Mesodermal cell (in vitro differentiated cells): ENCODE measurements at regions not wholly inside any gene's neighbourhood (a gene's known extent, or its start where the extent isn't known, plus 50 kb on each side); places are given as distances from the start of the nearest gene placed in this dataset.

Source experiments
- H3K27ac ChIP-seq: 2 replicates; pipeline ENCODE4 v1.7.0; 2013; ENCODE audit warnings: mild to moderate bottlenecking, low read depth, low read length, moderate library complexity; ENCODE audit not compliant: severe bottlenecking
- H3K36me3 ChIP-seq: 2 replicates; pipeline ENCODE4 v1.7.1; 2013; ENCODE audit warnings: mild to moderate bottlenecking, low read length, moderate library complexity; ENCODE audit not compliant: control insufficient read depth, insufficient read depth
- H3K4me1 ChIP-seq: one replicate; pipeline ENCODE4 v1.7.1; 2013; ENCODE audit warnings: mild to moderate bottlenecking, low read length; ENCODE audit not compliant: insufficient read depth, control insufficient read depth, poor library complexity, severe bottlenecking
- H3K4me3 ChIP-seq: 2 replicates; pipeline ENCODE4 v1.7.0; 2013; ENCODE audit warnings: low read length, control low read depth, mild to moderate bottlenecking; ENCODE audit not compliant: insufficient read depth, poor library complexity, severe bottlenecking; ENCODE audit errors: extremely low read depth
- H3K9me3 ChIP-seq: 2 replicates; pipeline ENCODE4 v1.7.1; 2013; ENCODE audit warnings: mild to moderate bottlenecking, low read length, moderate library complexity; ENCODE audit not compliant: control insufficient read depth
- WGBS, 2 experiments: methylation state at CpG; one replicate each; pipeline ENCODE4 v1.1.5; 2013; ENCODE audit warnings: missing lambda C conversion rate in 2 of 2; ENCODE audit not compliant: insufficient coverage in 2 of 2; 5-methylcytosine and 5-hydroxymethylcytosine counted together

GRCh38 chr2:149988361-149988760, 400.8 kb upstream of the MMADHC start:
- no peak overlapping the region for H3K4me3 ChIP-seq
- 100% methylated on average over 2 to 3 of the region's 4 CpGs for WGBS, 2 experiments
- peaks cover 12% of the 10 kb centered on the region for H3K4me1 ChIP-seq
- no peaks in the 10 kb centered on the region for H3K9me3 ChIP-seq
- no peaks in the 10 kb centered on the region for H3K36me3 ChIP-seq
- no peak overlapping the region for H3K27ac ChIP-seq

DNA sequence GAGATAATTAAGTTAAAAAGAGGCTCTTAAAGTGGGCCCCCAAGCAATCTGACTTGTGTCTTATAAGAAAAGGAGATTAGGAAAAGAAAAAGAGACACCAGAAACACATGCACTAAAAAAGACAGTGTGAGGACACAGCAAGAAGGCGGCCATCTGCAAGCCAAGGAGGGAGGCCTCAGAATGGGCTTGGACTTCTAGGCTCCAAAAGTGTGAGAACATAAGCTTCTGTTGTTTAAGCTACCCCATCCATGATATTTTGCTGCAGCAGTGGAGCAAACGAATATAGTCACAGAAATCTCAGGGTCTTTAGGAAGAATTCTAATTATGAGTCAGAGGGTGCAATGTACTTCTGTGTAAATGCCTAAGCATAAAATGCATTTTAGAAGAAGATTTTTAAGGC, 399.3 kb upstream of the MMADHC start:
- Histone ChIP-seq H3K4me1 (peaks cover 12% of the 10 kb centered on the region), H3K4me3 (no peak overlapping the region), H3K36me3 (no peaks in the 10 kb centered on the region), H3K27ac (no peak overlapping the region), H3K9me3 (no peaks in the 10 kb centered on the region)
- WGBS, 2 experiments = 96% methylated on average over 2 of the region's 2 CpGs; no CpG with 5 or more reads in 1 of the 2 experiments

DNA sequence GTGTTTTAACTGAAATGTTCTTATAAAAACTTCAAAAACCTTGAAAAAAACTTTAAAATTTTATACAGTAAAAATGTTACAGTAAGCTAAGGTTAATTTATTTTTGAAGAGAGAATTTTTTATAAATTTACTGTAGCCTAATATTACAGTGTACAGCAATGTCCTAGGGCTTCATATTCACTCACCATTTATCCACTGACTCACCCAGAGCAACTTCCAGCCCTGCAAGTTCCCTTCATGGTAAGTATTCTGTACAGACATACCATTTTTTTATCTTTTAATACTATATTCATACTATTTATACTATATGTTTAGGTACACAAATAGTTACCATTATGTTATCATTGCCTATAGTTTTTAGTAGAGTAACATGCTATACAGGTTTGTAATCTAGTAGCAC, 396.7 kb upstream of the MMADHC start:
- no peaks in the 10 kb centered on the region for H3K9me3 ChIP-seq
- H3K36me3 ChIP-seq = no peaks in the 10 kb centered on the region
- no peak overlapping the region for H3K4me3 ChIP-seq
- H3K4me1 ChIP-seq = no peaks in the 10 kb centered on the region
- no peak overlapping the region for H3K27ac ChIP-seq

- WGBS, 2 experiments = 83 to 100% methylated on average over 1 of the region's 3 CpGs
Observed at GRCh38 chr2:149972066-149972465, 384.5 kb upstream of the MMADHC start.

GRCh38 chr2:149954981-149955600, 367.5 kb upstream of the MMADHC start:
- Histone ChIP-seq H3K36me3 (no peaks in the 10 kb centered on the region), H3K9me3 (no peaks in the 10 kb centered on the region), H3K4me3 (no peak overlapping the region), H3K4me1 (no peaks in the 10 kb centered on the region), H3K27ac (no peak overlapping the region)
- WGBS, 2 experiments = 84 to 95% methylated on average over 2 to 3 of the region's 6 CpGs

More at GRCh38 chr2:149972066-149972465, 384.5 kb upstream of the MMADHC start:
- no peak overlapping the region for H3K4me3 ChIP-seq
- no peaks in the 10 kb centered on the region for H3K9me3 ChIP-seq
- no peak overlapping the region for H3K27ac ChIP-seq
- H3K36me3 ChIP-seq = no peaks in the 10 kb centered on the region
- H3K4me1 ChIP-seq = no peaks in the 10 kb centered on the region

- Histone ChIP-seq H3K4me3 (no peak overlapping the region), H3K4me1 (no peaks in the 10 kb centered on the region), H3K27ac (no peak overlapping the region), H3K9me3 (no peaks in the 10 kb centered on the region), H3K36me3 (no peaks in the 10 kb centered on the region)
- 80 to 88% methylated on average over 2 of the region's 3 CpGs for WGBS, 2 experiments
Observed at GRCh38 chr2:149953627-149954026, 366.1 kb upstream of the MMADHC start.

DNA sequence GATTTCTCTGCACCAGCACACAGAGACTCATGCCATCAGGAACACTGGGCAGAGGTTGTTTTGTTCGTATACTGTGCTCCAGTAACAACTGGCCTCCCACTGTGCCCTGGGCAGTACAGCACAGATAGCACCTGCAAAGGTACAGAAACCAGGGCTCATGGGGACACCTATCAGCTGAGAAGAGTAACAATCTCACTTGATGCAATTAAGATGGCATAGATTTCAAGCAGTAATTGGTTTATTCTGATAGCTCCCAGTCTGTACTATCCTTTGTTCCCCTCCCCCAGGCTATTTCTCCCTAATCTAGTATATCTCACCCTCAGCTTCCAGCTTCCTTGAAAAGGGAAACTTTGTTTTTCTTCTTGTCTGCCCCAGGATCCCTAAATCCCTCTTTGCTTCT, 343.9 kb upstream of the MMADHC start:
- H3K4me1 ChIP-seq = no peaks in the 10 kb centered on the region
- no peaks in the 10 kb centered on the region for H3K36me3 ChIP-seq
- no peak overlapping the region for H3K27ac ChIP-seq
- no peak overlapping the region for H3K4me3 ChIP-seq
- WGBS, 2 experiments = 57 to 100% methylated on average over 1 of the region's 1 CpG
- no peaks in the 10 kb centered on the region for H3K9me3 ChIP-seq

GRCh38 chr2:149928011-149928410, 340.4 kb upstream of the MMADHC start:
- no peaks in the 10 kb centered on the region for H3K9me3 ChIP-seq
- no peak overlapping the region for H3K4me3 ChIP-seq
- H3K27ac ChIP-seq = no peak overlapping the region
- H3K36me3 ChIP-seq = no peaks in the 10 kb centered on the region
- no peaks in the 10 kb centered on the region for H3K4me1 ChIP-seq
- WGBS, 2 experiments = 100% methylated on average over 1 of the region's 2 CpGs; no CpG with 5 or more reads in 1 of the 2 experiments

GRCh38 chr2:149926149-149926548, 338.6 kb upstream of the MMADHC start:
- Histone ChIP-seq H3K27ac (no peak overlapping the region), H3K4me3 (no peak overlapping the region), H3K9me3 (no peaks in the 10 kb centered on the region), H3K4me1 (no peaks in the 10 kb centered on the region), H3K36me3 (no peaks in the 10 kb centered on the region)
- 100% methylated on average over 1 of the region's 2 CpGs for WGBS, 2 experiments

GRCh38 chr2:149924549-149925213, 337.1 kb upstream of the MMADHC start:
- H3K4me1 ChIP-seq = no peaks in the 10 kb centered on the region
- H3K4me3 ChIP-seq = no peak overlapping the region
- H3K27ac ChIP-seq = no peak overlapping the region
- 92 to 93% methylated on average over 2 of the region's 3 CpGs for WGBS, 2 experiments
- no peaks in the 10 kb centered on the region for H3K36me3 ChIP-seq
- H3K9me3 ChIP-seq = no peaks in the 10 kb centered on the region

GRCh38 chr2:149924028-149924427, 336.5 kb upstream of the MMADHC start:
- Histone ChIP-seq H3K36me3 (no peaks in the 10 kb centered on the region), H3K4me1 (no peaks in the 10 kb centered on the region), H3K9me3 (no peaks in the 10 kb centered on the region), H3K4me3 (no peak overlapping the region), H3K27ac (no peak overlapping the region)
- WGBS, 2 experiments = 100% methylated on average over 1 of the region's 3 CpGs; no CpG with 5 or more reads in 1 of the 2 experiments
